HG02885 (cell line): ENCODE measurements at regions not wholly inside any gene's neighbourhood (a gene's known extent, or its start where the extent isn't known, plus 50 kb on each side); places are given as distances from the start of the nearest gene placed in this dataset.

ENCODE experiments used
- ATAC-seq: cut with Tn5 transposase; IDR thresholded peaks from one replicate; pipeline ENCODE4 v1.9.1; 2021; ENCODE audit warnings: mild to moderate bottlenecking; ENCODE audit not compliant: unreplicated experiment, poor library complexity

DNA sequence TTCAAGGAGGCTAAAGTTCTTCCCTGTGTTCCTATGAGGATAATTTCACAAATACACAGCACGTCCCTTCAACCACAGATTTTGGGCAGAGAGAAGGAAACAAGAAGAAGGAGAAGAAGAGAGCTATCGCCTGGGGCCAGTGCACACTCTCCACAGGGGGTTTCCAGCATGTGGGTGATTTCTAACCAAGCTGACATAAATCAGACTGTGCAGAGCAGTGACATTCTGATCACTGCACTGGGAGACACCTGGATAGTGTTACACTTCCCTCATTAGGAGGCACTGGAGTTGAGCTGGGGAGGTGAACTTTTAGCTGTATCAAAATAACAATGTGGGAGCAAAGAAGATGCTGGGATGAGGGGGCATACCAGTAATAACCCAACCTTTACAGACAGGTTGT, 71.8 kb upstream of the CENPW start:
- peak; percentile 93 for ATAC-seq

DNA sequence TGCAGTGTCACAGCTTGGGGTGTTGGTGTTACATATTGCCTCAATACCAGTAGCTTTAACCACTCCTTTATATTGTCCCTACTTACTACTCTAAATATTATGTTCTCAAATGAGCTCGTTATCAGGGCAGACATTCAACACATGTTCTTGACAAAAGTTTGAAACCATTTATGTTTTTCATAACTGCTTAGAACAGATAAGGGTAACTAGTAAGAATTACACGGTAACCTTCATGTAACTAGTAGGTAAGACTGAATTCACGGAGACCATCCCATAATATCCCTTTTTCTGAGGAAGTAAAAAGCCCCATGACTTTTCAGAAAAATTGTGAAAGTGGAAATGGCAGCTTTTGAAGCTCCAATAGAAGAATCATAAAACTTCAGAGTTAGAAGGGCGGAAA, 59.6 kb upstream of the CENPW start:
- no peak for ATAC-seq

DNA sequence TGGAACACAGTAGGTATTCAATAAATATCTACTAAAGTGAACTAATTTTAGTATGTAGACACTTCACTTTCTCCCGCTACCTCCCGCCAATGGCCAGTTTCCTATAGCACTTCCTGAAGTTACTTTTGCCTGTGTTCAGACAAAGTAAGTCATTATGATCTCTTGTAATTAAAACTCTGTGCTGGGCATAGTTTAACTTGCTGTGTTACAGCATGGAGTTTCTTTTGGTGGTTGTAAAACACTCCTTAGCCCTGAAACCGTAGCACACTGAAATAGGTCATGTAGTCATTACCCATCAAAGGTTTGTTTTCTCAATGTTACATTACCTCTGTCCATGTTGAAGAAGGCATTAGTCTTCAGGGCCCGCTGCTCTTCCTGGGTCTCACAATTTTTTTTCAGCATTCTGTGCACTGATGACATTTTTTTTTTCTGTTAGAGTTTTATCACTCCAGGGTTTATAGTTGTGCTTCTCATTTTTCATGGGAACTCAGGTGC, 54.0 kb upstream of the CENPW start:
- no peak for ATAC-seq
